WTC11 (cell line): ENCODE measurements at regions not wholly inside any gene's neighbourhood (a gene's known extent, or its start where the extent isn't known, plus 50 kb on each side); places are given as distances from the start of the nearest gene placed in this dataset.

Experiments
- ATAC-seq: fragments of 200-7000 bp; cut with Tn5 transposase; 2 replicates; pipeline ENCODE4 v1.10.0; 2021; ENCODE audit warnings: mild to moderate bottlenecking, moderate library complexity
- CTCF ChIA-PET: fragments of 300-600 bp; sonication (Branson Sonifier 250); formaldehyde crosslinking; loops from one replicate; lab custom pipeline; 2021; ENCODE audit warnings: antibody characterized with exemption; lab: Charles Lee
- POLR2A ChIA-PET: fragments of 350-600 bp; sonication (Branson Sonifier 250); formaldehyde crosslinking; loops from one replicate; lab custom pipeline; 2021; ENCODE audit warnings: antibody characterized with exemption; lab: Charles Lee
- DNase-seq: peaks from one replicate; pipeline ENCODE4 v3.0.0; 2021; ENCODE audit warnings: low spot score
- H3K27ac Mint-ChIP-seq: 2 replicates; pipeline ENCODE4 v1.8.0; 2021; ENCODE audit warnings: mixed read lengths
- H3K27me3 Mint-ChIP-seq: 2 replicates; pipeline ENCODE4 v1.8.0; 2021; ENCODE audit warnings: low read depth, mild to moderate bottlenecking, moderate library complexity, mixed read lengths
- H3K36me3 Mint-ChIP-seq: 2 replicates; pipeline ENCODE4 v1.8.0; 2021; ENCODE audit warnings: mixed read lengths
- H3K4me1 Mint-ChIP-seq: 2 replicates; pipeline ENCODE4 v1.8.0; 2022; ENCODE audit warnings: mixed read lengths
- H3K4me3 Mint-ChIP-seq: 2 replicates; pipeline ENCODE4 v1.8.0; 2021; ENCODE audit warnings: mild to moderate bottlenecking, moderate library complexity, mixed read lengths
- H3K9me3 Mint-ChIP-seq: 2 replicates; pipeline ENCODE4 v1.8.0; 2021; ENCODE audit warnings: mixed read lengths
- ATF1 ChIP-seq: sonication (generic); formaldehyde crosslinking; IDR thresholded peaks from 2 replicates; pipeline ENCODE4 v1.8.1; 2023; ENCODE audit warnings: mild to moderate bottlenecking, moderate library complexity, missing genetic modification reagents
- EMX1 ChIP-seq: fragments of 250-450 bp; sonication (Bioruptor Pico); IDR thresholded peaks from 2 replicates; pipeline ENCODE4 v1.8.0; 2021; ENCODE audit warnings: mild to moderate bottlenecking
- FOXK1 ChIP-seq: sonication (generic); formaldehyde crosslinking; IDR thresholded peaks from 2 replicates; pipeline ENCODE4 v1.8.0; 2022; ENCODE audit warnings: mild to moderate bottlenecking, moderate library complexity, missing genetic modification reagents
- MYBL2 ChIP-seq: sonication (generic); formaldehyde crosslinking; IDR thresholded peaks from 2 replicates; pipeline ENCODE4 v1.8.1; 2023; ENCODE audit warnings: mild to moderate bottlenecking, moderate library complexity, missing genetic modification reagents
- NFE2L1 ChIP-seq: sonication (generic); formaldehyde crosslinking; IDR thresholded peaks from 2 replicates; pipeline ENCODE4 v1.8.1; 2023; ENCODE audit warnings: missing genetic modification reagents
- NR2C2 ChIP-seq: sonication (generic); formaldehyde crosslinking; IDR thresholded peaks from 2 replicates; pipeline ENCODE4 v1.8.0; 2022; ENCODE audit warnings: mild to moderate bottlenecking, missing genetic modification reagents
- SP1 ChIP-seq: sonication (generic); formaldehyde crosslinking; conservative IDR thresholded peaks from 2 replicates; pipeline ENCODE4 v1.8.1; 2022; ENCODE audit warnings: missing genetic modification reagents
- ZNF317 ChIP-seq: sonication (generic); formaldehyde crosslinking; IDR thresholded peaks from 2 replicates; pipeline ENCODE4 v1.8.1; 2023; ENCODE audit warnings: low read depth, mild to moderate bottlenecking, moderate library complexity, missing genetic modification reagents, borderline replicate concordance
- TF ChIP-seq, protein P1 (sequence below): fragments of 250-450 bp; sonication (Bioruptor Pico); IDR thresholded peaks from 2 replicates; pipeline ENCODE4 v1.9.0; 2021; ENCODE audit warnings: moderate library complexity, mild to moderate bottlenecking, inconsistent platforms, borderline replicate concordance
- TF ChIP-seq, protein P2 (sequence below): sonication (generic); formaldehyde crosslinking; IDR thresholded peaks from 2 replicates; pipeline ENCODE4 v1.8.0; 2023; ENCODE audit warnings: mild to moderate bottlenecking, missing genetic modification reagents
- TF ChIP-seq, protein P3 (sequence below): fragments of 250-450 bp; sonication (Bioruptor Pico); IDR thresholded peaks from 2 replicates; pipeline ENCODE4 v1.9.0; 2021; ENCODE audit warnings: mild to moderate bottlenecking
- TF ChIP-seq, protein P4 (sequence below): fragments of 250-450 bp; sonication (Bioruptor Pico); conservative IDR thresholded peaks from 2 replicates; pipeline ENCODE4 v1.9.0; 2021; ENCODE audit warnings: mild to moderate bottlenecking
- TF ChIP-seq, protein P5 (sequence below): fragments of 250-450 bp; sonication (Bioruptor Pico); IDR thresholded peaks from 2 replicates; pipeline ENCODE4 v1.9.0; 2021; ENCODE audit warnings: mild to moderate bottlenecking

DNA sequence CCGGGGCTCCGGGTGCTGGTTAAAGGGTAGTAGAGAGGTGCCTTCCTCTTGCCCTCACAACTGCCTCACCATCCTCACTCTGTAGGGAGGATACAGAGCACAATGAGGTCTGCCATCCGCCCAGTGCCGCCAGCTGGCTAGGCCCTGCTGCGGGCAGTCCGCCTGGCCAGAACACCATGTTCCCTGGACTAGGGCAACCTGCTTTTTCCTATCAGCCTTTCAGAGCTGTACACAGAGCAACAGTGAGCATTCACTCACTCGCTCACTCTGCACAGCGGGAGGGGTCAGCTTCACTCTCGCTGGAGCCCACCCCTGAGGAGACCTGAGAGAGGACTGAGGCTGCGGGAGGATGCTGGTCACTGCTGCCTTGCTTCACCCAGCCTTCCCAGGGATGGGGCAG is 218.7 kb upstream of the CHRNA7 start:
- Mint-ChIP-seq H3K9me3 (peaks cover 9% of the 10 kb centered on the region), H3K4me3 (no peak overlapping the region), H3K4me1 (0 out of 2 replicates have a peak, but pooled peaks cover 6% of the 10 kb centered on the region)
- DNase-seq = no peak
- no peak for ATAC-seq
- no peak for TF ChIP-seq NR2C2
- TF ChIP-seq, protein P1, sequence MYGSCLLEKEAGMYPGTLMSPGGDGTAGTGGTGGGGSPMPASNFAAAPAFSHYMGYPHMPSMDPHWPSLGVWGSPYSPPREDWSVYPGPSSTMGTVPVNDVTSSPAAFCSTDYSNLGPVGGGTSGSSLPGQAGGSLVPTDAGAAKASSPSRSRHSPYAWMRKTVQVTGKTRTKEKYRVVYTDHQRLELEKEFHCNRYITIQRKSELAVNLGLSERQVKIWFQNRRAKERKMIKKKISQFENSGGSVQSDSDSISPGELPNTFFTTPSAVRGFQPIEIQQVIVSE (CRISPR knock-in tag) = no peak
- TF ChIP-seq, protein P2, sequence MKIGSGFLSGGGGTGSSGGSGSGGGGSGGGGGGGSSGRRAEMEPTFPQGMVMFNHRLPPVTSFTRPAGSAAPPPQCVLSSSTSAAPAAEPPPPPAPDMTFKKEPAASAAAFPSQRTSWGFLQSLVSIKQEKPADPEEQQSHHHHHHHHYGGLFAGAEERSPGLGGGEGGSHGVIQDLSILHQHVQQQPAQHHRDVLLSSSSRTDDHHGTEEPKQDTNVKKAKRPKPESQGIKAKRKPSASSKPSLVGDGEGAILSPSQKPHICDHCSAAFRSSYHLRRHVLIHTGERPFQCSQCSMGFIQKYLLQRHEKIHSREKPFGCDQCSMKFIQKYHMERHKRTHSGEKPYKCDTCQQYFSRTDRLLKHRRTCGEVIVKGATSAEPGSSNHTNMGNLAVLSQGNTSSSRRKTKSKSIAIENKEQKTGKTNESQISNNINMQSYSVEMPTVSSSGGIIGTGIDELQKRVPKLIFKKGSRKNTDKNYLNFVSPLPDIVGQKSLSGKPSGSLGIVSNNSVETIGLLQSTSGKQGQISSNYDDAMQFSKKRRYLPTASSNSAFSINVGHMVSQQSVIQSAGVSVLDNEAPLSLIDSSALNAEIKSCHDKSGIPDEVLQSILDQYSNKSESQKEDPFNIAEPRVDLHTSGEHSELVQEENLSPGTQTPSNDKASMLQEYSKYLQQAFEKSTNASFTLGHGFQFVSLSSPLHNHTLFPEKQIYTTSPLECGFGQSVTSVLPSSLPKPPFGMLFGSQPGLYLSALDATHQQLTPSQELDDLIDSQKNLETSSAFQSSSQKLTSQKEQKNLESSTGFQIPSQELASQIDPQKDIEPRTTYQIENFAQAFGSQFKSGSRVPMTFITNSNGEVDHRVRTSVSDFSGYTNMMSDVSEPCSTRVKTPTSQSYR (CRISPR knock-in tag) = no peak
- TF ChIP-seq, protein P3, sequence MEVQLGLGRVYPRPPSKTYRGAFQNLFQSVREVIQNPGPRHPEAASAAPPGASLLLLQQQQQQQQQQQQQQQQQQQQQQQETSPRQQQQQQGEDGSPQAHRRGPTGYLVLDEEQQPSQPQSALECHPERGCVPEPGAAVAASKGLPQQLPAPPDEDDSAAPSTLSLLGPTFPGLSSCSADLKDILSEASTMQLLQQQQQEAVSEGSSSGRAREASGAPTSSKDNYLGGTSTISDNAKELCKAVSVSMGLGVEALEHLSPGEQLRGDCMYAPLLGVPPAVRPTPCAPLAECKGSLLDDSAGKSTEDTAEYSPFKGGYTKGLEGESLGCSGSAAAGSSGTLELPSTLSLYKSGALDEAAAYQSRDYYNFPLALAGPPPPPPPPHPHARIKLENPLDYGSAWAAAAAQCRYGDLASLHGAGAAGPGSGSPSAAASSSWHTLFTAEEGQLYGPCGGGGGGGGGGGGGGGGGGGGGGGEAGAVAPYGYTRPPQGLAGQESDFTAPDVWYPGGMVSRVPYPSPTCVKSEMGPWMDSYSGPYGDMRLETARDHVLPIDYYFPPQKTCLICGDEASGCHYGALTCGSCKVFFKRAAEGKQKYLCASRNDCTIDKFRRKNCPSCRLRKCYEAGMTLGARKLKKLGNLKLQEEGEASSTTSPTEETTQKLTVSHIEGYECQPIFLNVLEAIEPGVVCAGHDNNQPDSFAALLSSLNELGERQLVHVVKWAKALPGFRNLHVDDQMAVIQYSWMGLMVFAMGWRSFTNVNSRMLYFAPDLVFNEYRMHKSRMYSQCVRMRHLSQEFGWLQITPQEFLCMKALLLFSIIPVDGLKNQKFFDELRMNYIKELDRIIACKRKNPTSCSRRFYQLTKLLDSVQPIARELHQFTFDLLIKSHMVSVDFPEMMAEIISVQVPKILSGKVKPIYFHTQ (CRISPR knock-in tag) = no peak
- TF ChIP-seq, protein P4, sequence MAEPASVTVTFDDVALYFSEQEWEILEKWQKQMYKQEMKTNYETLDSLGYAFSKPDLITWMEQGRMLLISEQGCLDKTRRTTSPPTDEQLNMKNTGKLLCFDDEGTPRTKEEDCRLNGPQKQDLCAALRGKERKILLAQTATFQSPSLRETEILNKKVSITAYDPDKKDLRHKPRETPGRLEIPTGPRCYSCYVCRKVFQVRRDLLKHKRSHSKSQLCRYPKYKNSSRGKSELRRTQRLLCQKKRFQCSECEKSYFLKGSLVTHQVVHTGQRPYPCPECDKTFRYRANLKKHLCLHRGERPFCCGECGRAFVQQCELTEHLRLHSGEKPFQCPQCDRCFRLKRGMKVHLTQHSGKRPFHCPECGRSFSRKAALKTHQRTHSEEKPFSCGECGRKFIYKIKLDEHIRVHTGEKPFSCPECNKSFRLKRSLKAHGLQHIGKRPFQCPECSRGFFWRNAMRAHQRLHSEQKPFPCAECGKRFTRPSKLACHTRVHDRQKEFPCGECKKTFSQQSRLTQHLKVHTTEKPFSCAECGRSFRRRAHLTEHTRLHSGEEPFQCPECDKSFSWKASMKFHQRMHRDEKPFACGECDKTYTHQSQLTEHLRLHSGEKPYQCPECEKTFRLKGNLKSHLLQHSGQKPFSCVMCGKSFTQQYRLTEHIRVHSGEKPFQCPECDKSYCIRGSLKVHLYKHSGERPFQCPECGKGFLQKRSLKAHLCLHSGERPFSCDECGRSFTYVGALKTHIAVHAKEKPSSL = no peak
- no peak for TF ChIP-seq FOXK1 (CRISPR knock-in tag)
- TF ChIP-seq MYBL2 (CRISPR knock-in tag) = no peak
- TF ChIP-seq, all 79 proteins: peak for 0
- Mint-ChIP-seq H3K27me3 (no peaks in the 10 kb centered on the region), H3K27ac (no peak overlapping the region), H3K36me3 (0 out of 2 replicates have a peak, but pooled peaks cover 2% of the 10 kb centered on the region)
- ChIA-PET CTCF (no interaction called here), POLR2A (no interaction called here)

DNA sequence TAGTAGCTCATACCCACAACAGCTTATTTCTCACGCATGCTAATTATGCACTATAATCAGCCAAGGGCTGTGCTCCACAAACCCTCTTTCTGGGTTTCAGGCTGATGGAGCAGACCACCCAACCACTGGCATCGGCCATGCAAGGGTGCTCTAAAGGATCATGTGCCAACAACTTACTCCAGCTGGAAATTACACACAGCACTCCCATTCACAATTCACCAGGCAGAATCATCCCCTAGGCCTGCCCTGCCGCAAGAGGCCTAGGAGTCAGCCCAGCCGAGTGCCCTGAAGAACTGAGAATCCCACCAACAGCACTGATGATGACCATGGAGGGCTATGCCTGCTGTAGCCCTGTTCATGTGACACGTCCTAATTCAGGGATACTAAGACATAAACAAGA is 216.2 kb upstream of the CHRNA7 start:
- TF ChIP-seq, protein P5, sequence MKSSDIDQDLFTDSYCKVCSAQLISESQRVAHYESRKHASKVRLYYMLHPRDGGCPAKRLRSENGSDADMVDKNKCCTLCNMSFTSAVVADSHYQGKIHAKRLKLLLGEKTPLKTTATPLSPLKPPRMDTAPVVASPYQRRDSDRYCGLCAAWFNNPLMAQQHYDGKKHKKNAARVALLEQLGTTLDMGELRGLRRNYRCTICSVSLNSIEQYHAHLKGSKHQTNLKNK (CRISPR knock-in tag) = no peak
- no peak for TF ChIP-seq ATF1 (CRISPR knock-in tag)
- no peak for TF ChIP-seq NFE2L1 (CRISPR knock-in tag)
- no peak for TF ChIP-seq SP1 (CRISPR knock-in tag)
- TF ChIP-seq EMX1 = no peak
- no peak for TF ChIP-seq ZNF317 (CRISPR knock-in tag)
- TF ChIP-seq, all 79 proteins: peak for 0
- ATAC-seq = no peak

More for the DNA sequence above, 216.2 kb upstream of the CHRNA7 start:
- no peak for DNase-seq
- no peak overlapping the region for H3K27ac Mint-ChIP-seq
- H3K4me3 Mint-ChIP-seq = no peak overlapping the region
- peaks cover 9% of the 10 kb centered on the region for H3K9me3 Mint-ChIP-seq
- POLR2A ChIA-PET = no interaction called here
- H3K4me1 Mint-ChIP-seq = 0 out of 2 replicates have a peak, but pooled peaks cover 6% of the 10 kb centered on the region
- no peaks in the 10 kb centered on the region for H3K27me3 Mint-ChIP-seq
- H3K36me3 Mint-ChIP-seq = 0 out of 2 replicates have a peak, but pooled peaks cover 2% of the 10 kb centered on the region
- CTCF ChIA-PET = interaction anchor here (0.7 kb wide), 1 partner anchor 350 kb away, joined by 3 read pairs; no protein-coding TSS in a partner anchor
